RWPE2 (cell line): ENCODE measurements at regions not wholly inside any gene's neighbourhood (a gene's known extent, or its start where the extent isn't known, plus 50 kb on each side); places are given as distances from the start of the nearest gene placed in this dataset.

Experiments
- ATAC-seq: fragments of 200-7000 bp; cut with Tn5 transposase; 3 replicates; pipeline ENCODE4 v1.9.1; 2021; ENCODE audit warnings: low read depth
- DNase-seq: peaks from one replicate; pipeline ENCODE4 v3.0.0-alpha.2; 2020; ENCODE audit warnings: low spot score
- H3K27ac ChIP-seq: fragments of 450-650 bp; 2 replicates; pipeline ENCODE4 v1.5.1; 2017; ENCODE audit warnings: mild to moderate bottlenecking; ENCODE audit not compliant: poor library complexity, severe bottlenecking
- H3K27me3 ChIP-seq: fragments of 250-450 bp; sonication (Bioruptor Pico); 2 replicates; pipeline ENCODE4 v1.5.1; 2021; ENCODE audit warnings: mild to moderate bottlenecking, moderate library complexity; ENCODE audit not compliant: insufficient read depth, poor library complexity, severe bottlenecking
- H3K36me3 ChIP-seq: fragments of 250-450 bp; sonication (Bioruptor Pico); 2 replicates; pipeline ENCODE4 v1.5.1; 2020; ENCODE audit warnings: low read depth, mild to moderate bottlenecking, moderate library complexity
- H3K4me1 ChIP-seq: fragments of 250-450 bp; sonication (Bioruptor Pico); 2 replicates; pipeline ENCODE4 v1.5.1; 2021; ENCODE audit warnings: mild to moderate bottlenecking, moderate library complexity; ENCODE audit not compliant: insufficient read depth, poor library complexity, severe bottlenecking
- H3K4me3 ChIP-seq: fragments of 250-450 bp; sonication (Bioruptor Pico); 2 replicates; pipeline ENCODE4 v1.5.1; 2021; ENCODE audit warnings: mild to moderate bottlenecking, moderate library complexity; ENCODE audit not compliant: severe bottlenecking
- H3K9me3 ChIP-seq: fragments of 250-450 bp; sonication (Bioruptor Pico); 2 replicates; pipeline ENCODE4 v1.5.1; 2021; ENCODE audit warnings: mild to moderate bottlenecking, moderate library complexity; ENCODE audit not compliant: severe bottlenecking
- TF ChIP-seq, protein P1 (sequence below): fragments of 450-650 bp; IDR thresholded peaks from one replicate; pipeline ENCODE4 v1.5.1; 2017; ENCODE audit warnings: mild to moderate bottlenecking, moderate library complexity; ENCODE audit not compliant: poor library complexity, severe bottlenecking

DNA sequence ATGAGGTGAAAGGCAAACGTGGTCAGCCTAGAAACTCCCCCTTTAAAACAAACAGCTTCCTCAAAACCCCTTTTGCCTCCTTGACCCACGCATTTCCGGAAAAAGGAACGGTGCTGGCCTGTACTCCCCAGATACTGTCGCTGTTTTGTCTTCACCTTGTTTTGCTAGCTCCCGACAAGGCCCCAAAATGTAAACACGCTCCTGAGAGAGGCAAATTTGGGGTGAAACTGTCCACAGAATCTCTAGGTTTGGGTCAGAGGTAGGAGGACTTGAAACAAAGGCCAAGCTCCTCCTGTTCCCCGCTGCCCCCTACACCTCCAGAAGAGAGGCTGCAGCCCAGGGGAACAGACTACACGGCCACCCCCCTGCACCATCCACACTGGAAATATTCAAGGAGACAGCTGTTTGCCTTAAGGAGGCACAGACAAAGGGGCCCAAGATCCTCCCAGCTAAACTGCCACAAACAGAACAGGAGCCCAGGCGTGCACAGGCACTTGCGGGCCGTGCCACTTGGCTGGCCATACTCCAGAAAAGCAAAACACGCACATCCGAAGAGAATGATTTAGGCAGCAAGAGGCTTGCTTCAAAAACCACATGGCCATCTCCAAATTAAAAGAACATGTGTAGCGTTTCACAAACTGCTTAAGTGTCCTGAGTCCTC is 160.5 kb upstream of the GRK3 start:
- Histone ChIP-seq H3K27ac (peak overlapping the region; percentile 79), H3K36me3 (no peaks in the 10 kb centered on the region), H3K27me3 (no peaks in the 10 kb centered on the region), H3K4me1 (peaks cover 20% of the 10 kb centered on the region), H3K4me3 (peak overlapping the region; percentile 85), H3K9me3 (no peaks in the 10 kb centered on the region)
- DNase-seq (no peak), ATAC-seq (peak; percentile 4; the same call in 1 of the 3 replicates)
- TF ChIP-seq, protein P1, sequence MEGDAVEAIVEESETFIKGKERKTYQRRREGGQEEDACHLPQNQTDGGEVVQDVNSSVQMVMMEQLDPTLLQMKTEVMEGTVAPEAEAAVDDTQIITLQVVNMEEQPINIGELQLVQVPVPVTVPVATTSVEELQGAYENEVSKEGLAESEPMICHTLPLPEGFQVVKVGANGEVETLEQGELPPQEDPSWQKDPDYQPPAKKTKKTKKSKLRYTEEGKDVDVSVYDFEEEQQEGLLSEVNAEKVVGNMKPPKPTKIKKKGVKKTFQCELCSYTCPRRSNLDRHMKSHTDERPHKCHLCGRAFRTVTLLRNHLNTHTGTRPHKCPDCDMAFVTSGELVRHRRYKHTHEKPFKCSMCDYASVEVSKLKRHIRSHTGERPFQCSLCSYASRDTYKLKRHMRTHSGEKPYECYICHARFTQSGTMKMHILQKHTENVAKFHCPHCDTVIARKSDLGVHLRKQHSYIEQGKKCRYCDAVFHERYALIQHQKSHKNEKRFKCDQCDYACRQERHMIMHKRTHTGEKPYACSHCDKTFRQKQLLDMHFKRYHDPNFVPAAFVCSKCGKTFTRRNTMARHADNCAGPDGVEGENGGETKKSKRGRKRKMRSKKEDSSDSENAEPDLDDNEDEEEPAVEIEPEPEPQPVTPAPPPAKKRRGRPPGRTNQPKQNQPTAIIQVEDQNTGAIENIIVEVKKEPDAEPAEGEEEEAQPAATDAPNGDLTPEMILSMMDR = no peak

DNA sequence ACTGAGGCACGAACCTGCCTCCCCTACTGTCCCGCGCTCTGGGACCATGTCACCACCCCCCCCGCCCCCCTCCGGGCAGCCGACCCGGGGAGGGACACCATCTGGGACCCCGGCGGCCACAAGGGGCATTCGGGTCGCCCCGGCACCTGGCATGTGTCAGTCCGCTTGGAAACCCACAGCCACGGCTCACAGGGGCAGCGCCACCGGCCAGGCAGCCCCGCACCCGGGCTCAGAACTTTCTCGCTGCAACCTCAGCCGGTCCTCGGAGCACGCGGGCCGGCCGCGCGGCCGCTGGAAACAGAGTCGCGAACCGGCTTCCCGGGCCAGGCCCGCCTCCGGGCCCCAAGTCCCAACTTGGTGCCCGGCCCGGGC is 159.9 kb upstream of the GRK3 start:
- DNase-seq = no peak
- Histone ChIP-seq H3K4me1 (peaks cover 20% of the 10 kb centered on the region), H3K27me3 (no peaks in the 10 kb centered on the region), H3K27ac (peak overlapping the region; percentile 79), H3K4me3 (peak overlapping the region; percentile 85), H3K36me3 (no peaks in the 10 kb centered on the region), H3K9me3 (no peaks in the 10 kb centered on the region)
- no peak for ATAC-seq
- TF ChIP-seq, protein P1 = no peak

DNA sequence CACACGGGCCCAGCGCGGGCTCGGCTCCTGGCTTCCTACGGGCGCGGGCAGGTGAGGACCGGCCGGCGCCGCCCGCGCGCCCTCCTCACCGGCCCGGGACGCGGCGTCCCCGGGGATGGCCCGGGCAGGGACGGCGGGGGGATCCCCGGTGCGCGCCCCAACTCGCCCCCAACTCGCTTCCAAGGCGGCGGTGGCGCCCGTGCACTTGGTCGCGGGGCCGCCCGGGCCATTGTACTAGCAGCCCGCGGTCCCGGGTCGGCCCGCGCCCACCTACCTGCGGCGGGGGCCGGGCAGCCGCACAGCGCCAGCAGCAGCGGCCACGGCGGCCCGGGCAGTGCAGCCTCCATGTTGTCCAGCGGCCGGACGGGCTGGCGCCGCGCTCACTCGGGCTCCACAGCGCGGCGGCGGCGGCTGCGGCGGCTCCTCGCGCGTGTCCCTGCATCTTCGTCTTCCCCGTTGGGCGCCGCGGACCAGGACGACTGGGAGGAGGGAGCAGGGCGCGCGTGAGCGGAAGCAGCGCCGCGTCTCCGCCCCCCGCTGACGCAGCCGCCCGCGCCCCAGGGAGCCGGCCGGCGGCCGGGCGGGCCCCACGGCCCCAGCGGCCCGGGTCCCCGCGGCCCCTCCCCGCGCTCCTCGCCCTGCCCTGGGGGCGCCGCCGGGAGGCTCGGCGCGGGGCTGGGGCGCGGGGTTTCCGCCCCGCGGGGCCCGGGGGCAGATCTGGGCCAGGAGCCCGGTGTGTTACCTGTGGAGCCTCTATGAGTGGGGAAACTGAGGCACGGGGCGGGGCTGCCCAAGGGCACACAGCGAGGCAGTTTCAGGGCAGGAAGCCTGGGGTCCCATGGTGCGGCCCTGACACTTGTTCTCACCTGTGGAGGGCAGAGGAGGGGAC is 159.3 kb upstream of the GRK3 start:
- ATAC-seq = peak; percentile 41
- Histone ChIP-seq H3K27ac (peak overlapping the region; percentile 79), H3K4me3 (peak overlapping the region; percentile 85), H3K9me3 (no peaks in the 10 kb centered on the region), H3K4me1 (peaks cover 20% of the 10 kb centered on the region), H3K27me3 (no peaks in the 10 kb centered on the region), H3K36me3 (no peaks in the 10 kb centered on the region)
- DNase-seq = no peak
- TF ChIP-seq, protein P1 = no peak

DNA sequence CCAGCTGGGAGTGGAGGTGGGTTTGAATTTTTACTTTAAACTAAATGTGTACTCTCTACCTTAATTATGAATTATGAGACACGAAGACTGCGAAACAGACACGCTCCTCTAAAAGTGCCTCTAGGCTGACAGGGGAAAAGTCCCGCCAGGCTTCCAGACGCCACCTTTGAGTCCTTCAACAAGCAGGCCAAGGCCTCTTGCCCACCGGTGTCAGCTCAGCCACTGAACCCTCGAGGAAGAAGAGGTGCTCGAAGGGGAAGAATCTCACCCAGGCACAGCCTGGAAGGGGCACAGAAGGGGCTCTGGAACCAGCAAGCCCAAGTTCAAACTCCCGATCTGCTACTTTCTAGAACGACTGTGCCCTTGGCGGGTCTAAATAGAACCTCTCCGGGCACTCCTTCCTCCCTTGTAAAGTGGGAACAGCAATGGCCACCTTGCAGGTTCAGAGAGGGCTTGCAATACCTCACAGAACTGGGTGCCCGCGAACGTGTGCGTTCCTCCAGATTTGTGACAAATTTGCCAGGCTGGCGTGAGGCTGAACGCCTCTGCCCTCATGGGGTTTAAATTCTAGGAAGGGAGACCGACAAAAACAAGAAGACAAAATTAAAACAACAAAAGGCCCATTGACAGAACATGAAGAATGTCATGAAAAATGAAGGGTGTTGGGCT is 158.5 kb upstream of the GRK3 start:
- ATAC-seq = no peak
- TF ChIP-seq, protein P1 = no peak
- Histone ChIP-seq H3K4me1 (peaks cover 18% of the 10 kb centered on the region), H3K27me3 (no peaks in the 10 kb centered on the region), H3K9me3 (no peaks in the 10 kb centered on the region), H3K4me3 (peak overlapping the region; percentile 85), H3K36me3 (no peaks in the 10 kb centered on the region), H3K27ac (peak overlapping the region; percentile 79)
- no peak for DNase-seq
